H1 (cell line): ENCODE measurements at regions not wholly inside any gene's neighbourhood (a gene's known extent, or its start where the extent isn't known, plus 50 kb on each side); places are given as distances from the start of the nearest gene placed in this dataset.
"Not testable (repeated sequence)": the region's sequence is repeated elsewhere in the genome, so short reads cannot be mapped to it uniquely, and the experiment has no call there.

ENCODE experiments used
- CEBPB ChIP-seq: IDR thresholded peaks from 2 replicates; pipeline ENCODE4 v1.6.1; 2012; ENCODE audit warnings: low read depth, low read length
- CTCF ChIP-seq, 3 experiments: IDR thresholded peaks; 1 replicate in 2 of 3; 2 replicates in 1 of 3; pipeline versions ENCODE4 v1.5.1 to v1.6.1; 2011; ENCODE audit warnings: low read length in 3 of 3, mild to moderate bottlenecking in 3 of 3, inconsistent platforms in 2 of 3, low read depth in 1 of 3, moderate library complexity in 1 of 3; ENCODE audit not compliant: insufficient read depth in 1 of 3; ENCODE audit errors: control extremely low read depth in 1 of 3
- MAFK ChIP-seq: IDR thresholded peaks from 2 replicates; pipeline ENCODE4 v1.6.1; 2012; ENCODE audit warnings: low read depth, mild to moderate bottlenecking, improper control_type of control experiment, low read length
- PHF8 ChIP-seq: fragments of 200-600 bp; sonication (generic); conservative IDR thresholded peaks from 2 replicates; pipeline ENCODE4 v1.7.1; 2012; ENCODE audit warnings: low read depth, mild to moderate bottlenecking, inconsistent platforms, low read length, moderate library complexity
- POLR2A ChIP-seq, 2 experiments: IDR thresholded peaks; 1 replicate in 1 of 2; 2 replicates in 1 of 2; pipeline ENCODE4 v1.6.1; 2011; ENCODE audit warnings: low read depth in 2 of 2, low read length in 2 of 2, mild to moderate bottlenecking in 2 of 2; ENCODE audit errors: control extremely low read depth in 1 of 2
- RFX5 ChIP-seq: IDR thresholded peaks from 2 replicates; pipeline ENCODE4 v1.6.1; 2011; ENCODE audit warnings: low read depth, low read length, improper control_type of control experiment, borderline replicate concordance
- SP4 ChIP-seq: IDR thresholded peaks from 2 replicates; pipeline ENCODE4 v1.6.1; 2012; ENCODE audit warnings: low read length, inconsistent platforms
- TEAD4 ChIP-seq: IDR thresholded peaks from 2 replicates; pipeline ENCODE4 v1.6.1; 2012; ENCODE audit warnings: low read depth, low read length, inconsistent platforms, mixed read lengths
- TF ChIP-seq, protein P1 (sequence below): IDR thresholded peaks from 2 replicates; pipeline ENCODE4 v1.6.1; 2012; ENCODE audit warnings: inconsistent platforms

DNA sequence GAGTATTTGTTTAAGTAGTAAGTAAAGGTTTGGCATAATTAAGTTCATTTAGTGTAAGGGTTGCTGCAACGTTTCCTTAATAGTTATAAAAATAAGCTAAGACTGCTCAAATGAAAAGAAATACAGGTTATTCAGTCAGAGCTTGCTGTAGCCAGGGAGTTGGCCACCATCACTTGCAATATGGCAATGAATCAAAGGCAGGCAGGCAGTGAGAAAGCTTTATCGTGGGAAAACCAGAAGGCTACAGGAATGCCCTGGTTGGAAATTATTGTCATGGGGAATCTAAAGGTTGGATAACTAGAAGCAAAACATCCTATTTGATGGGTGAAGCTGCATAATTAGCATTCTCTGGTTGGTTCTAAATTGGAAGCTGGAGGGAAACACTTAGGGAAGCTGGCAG lies 1286.4 kb upstream of the CDH18 start:
- TF ChIP-seq POLR2A (IDR thresholded peaks at IDR 0.05; ENCODE audit: control extremely low read depth in 1 of 2, low read depth in 2 of 2, low read length in 2 of 2); TEAD4; RFX5; SP4; PHF8; CTCF (IDR thresholded peaks at IDR 0.05; ENCODE audit: control extremely low read depth in 1 of 3, insufficient read depth in 1 of 3, low read depth in 1 of 3, low read length in 3 of 3); MAFK; CEBPB: not testable (repeated sequence)
- TF ChIP-seq, protein P1, sequence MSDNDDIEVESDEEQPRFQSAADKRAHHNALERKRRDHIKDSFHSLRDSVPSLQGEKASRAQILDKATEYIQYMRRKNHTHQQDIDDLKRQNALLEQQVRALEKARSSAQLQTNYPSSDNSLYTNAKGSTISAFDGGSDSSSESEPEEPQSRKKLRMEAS = not testable (repeated sequence)
